GM21381 (cell line): ENCODE measurements at regions not wholly inside any gene's neighbourhood (a gene's known extent, or its start where the extent isn't known, plus 50 kb on each side); places are given as distances from the start of the nearest gene placed in this dataset.

Experiments
- ATAC-seq: cut with Tn5 transposase; IDR thresholded peaks from one replicate; pipeline ENCODE4 v1.9.1; 2021; ENCODE audit warnings: mild to moderate bottlenecking, moderate library complexity; ENCODE audit not compliant: unreplicated experiment

GRCh38 chr10:128820663-128821062 lies 646.4 kb upstream of the MGMT start:
- no peak for ATAC-seq

DNA sequence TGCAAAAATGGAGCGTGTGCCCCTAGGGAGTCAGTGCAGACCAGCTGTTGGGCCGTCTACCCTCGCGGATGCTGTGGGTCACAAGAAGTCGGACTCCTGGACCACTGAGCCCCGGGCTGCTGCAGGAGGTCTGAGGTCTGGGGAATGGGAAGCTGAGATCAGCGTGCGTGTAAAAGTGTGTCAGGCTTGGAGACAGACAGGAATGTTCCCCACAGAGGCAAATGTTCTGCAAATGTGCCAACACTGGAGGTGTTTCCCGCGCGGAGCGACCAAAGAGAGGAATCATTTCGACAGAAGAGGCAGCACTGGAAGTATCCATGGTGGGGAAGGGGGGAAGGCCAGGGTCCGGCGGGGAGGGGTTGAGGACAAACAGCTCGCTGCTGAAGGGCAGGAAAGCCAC lies 643.8 kb upstream of the MGMT start:
- ATAC-seq = no peak

GRCh38 chr10:128825626-128826025 lies 641.4 kb upstream of the MGMT start:
- ATAC-seq = no peak

DNA sequence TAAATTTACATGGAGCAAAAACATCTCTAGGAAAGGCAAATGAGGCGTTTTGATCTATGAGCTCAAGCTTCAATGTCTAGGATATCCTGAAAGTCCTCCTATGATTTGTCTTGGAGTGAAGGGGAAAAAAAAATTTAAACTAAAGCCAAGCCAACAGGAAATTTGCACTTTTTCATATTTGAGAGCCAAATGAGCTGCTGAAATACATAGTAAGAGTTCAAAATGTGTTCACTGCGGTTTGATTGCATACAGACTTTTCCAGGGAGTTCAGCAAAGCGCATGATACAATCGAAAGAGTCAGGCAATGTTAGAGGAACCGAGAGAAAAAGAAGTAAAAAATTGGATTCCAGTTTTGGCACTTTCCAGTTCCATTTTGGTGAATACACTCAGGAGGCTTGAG lies 633.4 kb upstream of the MGMT start:
- no peak for ATAC-seq

DNA sequence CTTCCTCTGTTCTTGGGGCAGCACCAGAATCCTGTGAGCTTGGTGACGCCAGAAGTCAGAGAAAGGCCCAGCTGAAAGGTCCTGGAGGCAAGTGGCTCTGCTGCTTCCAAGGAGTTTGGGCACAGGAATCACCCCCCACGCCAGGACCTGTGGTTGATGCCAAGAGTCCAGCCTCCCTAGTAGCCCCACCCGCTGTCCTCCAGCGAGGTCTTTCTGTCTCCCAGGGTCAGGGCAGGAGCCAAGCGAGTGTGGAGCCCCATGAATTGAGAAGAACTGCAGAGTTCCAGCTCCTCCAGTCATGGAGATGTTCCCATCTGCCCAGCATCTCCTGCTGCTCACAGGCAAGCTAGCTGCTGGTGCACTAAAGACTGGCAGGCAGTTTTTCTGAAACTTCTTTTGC lies 631.7 kb upstream of the MGMT start:
- no peak for ATAC-seq

DNA sequence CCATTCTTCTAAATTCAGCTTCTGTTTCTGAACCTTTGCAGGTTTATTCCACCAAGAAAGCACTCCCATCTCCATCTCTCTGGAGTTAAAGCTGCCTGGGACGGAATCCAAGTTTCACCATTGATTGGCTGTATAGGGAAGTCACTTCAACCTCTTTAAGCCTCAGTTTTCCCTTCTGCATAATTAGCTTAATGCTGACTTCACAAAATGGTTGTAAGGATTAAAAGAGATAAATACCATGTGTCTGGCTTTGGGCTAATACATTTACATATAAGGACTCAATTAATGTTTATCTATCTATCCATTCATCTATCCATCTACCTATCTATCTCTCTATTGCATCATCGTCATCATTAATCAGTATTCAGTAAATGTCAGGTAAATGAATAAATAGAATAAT lies 629.6 kb upstream of the MGMT start:
- no peak for ATAC-seq

- ATAC-seq = no peak
Observed at GRCh38 chr10:128839134-128839533, 627.9 kb upstream of the MGMT start.

DNA sequence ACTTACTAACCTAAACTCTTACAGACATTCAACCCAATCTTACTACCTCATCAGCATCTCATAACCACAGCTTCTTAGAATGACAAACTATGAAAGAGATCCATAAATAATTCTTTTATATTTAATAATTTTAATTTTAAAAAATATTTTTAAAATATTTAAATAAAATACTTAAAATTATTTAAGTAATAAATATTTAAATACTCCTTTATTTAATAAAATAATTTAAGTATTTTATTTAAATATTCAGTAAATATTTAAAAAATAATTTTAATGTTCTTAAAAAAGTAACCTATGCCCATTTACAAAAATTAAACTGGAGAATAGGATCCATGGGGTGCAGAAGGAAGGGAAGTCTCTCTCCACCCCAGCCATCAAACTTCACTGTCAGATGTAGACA lies 627.3 kb upstream of the MGMT start:
- ATAC-seq = no peak

DNA sequence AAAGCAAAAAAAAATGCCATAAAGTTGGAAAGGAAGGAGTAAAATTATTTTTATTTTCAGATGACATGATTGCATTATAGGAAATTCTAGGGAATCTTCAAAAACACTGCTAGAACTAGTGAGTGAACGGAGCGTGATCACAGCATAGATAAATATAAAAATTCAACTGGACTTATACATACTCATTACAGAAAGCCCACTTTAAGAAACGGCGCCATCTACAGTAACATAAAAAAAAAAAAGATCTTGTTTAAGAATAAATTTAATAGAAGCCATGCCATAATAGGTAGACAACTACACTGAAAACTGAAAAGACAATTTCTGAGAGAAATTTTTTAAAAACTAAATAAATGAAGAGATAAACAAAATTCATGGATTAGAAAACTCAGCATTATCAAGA lies 623.1 kb upstream of the MGMT start:
- ATAC-seq = no peak

DNA sequence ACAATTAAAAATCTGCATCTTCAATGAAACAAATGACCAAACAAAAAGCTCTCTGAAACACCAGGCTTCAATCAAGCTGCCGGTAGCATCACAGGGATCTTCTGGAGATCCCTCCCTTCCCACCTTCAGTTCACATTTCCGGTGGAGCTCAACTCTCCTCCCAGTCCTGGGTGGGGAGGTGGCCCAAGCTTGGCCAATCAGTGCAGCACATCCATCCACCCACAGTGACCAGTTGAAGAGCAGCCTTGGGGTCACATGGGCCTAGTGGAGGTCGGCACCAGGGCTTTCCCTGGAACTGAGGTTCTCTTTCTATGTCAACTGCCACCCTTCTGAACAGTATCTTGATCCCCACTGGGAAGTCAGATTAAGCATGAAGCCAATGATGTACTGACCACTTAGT lies 620.1 kb upstream of the MGMT start:
- no peak for ATAC-seq

DNA sequence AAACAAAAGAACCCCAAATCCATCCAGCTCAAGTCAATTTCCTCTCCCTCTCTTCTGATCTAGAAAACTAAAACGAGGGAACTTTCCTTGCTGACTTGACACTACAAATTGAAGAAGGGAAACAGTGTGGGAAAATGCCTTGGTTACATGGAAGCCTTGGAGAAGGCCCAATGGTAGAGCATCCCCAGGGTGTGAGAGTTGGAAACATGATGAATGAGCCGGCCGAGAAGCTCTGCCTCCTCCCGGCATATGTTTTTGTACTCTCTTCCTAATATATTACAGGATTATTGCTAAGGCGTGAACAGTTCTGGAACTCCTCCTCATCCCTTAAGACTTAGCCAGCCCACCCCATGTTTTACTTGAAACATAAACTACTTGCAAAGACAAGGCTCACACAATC lies 618.2 kb upstream of the MGMT start:
- no peak for ATAC-seq

DNA sequence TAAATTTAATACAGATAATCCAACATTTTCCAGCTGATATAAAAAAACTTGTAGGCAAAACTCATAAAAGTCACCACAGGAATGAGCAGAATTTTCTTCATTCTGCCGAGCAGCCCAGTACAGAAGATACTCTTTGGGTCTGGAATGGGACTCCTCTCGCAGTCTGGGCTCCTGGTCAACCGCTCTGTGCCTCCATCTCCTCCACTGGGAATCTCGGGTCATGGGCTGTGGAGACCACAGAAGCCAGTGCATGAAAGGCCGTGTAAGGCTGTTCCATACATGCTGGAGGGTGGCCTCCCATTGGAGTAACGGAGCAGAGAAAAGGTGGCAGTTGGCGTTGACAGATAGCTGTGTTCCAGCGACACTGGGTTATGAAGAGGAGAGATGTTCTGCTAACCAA lies 616.4 kb upstream of the MGMT start:
- no peak for ATAC-seq

DNA sequence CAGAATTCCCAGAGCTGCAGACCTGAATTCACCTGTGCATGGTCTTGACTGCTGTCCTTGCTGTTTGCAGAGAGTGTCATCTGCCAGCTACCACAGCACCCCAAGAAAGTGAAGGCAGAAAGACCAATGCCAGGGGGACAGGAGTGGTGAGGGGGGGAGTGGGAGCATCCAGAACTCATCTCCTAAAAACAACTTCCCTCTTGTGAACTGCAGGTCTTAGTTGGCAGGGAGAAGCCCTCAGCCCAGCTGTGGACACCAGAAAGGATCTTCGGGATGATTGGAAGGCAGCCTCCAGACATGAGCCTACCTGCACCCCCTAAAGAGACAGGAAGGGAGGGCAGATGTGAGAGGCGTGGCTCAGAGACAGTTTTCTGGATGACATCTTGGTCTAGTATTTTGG lies 615.8 kb upstream of the MGMT start:
- ATAC-seq = no peak

- no peak for ATAC-seq
Observed at GRCh38 chr10:128851726-128852125, 615.3 kb upstream of the MGMT start.

DNA sequence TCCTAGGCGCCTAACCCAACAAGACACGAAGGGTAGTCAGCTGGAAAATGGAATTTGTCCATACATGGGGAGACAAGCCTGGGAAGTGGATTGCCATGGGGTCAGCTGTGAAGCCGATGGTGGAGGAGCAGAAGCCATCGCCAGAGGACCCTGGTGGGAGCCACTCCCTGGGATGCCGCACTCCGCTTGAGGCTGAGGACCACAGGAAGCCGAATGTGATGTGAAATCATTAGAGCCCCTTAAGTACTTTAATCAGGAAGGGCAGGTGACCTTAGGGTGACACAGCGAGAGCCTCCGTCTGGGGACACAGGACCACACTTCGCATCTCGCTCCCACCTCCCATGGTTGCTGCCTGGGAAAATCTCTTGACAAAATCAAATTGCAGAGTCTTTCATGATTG lies 614.6 kb upstream of the MGMT start:
- ATAC-seq = no peak

DNA sequence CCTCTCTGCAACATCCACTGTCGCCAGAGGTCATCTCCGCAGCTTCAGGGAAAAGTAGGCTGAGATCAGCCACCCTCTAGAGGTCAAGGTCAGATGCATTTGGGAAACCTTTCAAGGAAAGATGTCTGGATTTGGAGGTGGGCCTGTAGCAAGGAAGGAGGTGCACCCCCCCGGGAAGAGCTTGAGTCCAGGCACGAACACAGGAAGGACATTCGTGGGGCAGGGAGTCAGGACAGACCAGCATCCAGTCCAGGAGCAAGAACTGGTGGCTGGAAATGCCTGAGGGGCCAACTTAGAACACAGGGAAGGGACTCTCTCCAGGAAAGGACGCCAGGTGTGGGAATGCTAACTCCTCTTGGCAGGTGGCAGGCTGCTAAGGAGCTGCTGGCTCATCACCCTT lies 614.1 kb upstream of the MGMT start:
- ATAC-seq = no peak

GRCh38 chr10:128853537-128853936 lies 613.5 kb upstream of the MGMT start:
- no peak for ATAC-seq

GRCh38 chr10:128854204-128854603 lies 612.8 kb upstream of the MGMT start:
- no peak for ATAC-seq

DNA sequence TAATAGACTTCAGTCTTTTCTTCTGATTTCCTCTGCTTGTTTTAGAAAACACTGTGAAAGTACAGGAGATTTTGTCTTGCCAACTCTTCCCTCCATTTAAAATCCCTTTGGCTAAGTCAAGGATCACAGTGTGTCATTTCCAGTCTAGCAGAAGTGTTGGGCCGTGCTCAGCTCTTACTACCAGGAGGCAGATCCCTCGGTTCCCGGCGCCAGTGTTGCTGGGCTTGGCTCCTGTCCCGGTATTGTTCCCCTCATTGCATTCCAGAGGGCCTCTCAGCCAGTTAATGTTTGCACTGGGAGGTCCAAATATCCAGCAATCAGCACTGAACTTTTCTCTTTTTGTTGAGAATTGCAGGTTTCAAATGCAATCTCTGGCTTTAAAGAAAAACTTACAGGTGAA lies 612.1 kb upstream of the MGMT start:
- no peak for ATAC-seq

DNA sequence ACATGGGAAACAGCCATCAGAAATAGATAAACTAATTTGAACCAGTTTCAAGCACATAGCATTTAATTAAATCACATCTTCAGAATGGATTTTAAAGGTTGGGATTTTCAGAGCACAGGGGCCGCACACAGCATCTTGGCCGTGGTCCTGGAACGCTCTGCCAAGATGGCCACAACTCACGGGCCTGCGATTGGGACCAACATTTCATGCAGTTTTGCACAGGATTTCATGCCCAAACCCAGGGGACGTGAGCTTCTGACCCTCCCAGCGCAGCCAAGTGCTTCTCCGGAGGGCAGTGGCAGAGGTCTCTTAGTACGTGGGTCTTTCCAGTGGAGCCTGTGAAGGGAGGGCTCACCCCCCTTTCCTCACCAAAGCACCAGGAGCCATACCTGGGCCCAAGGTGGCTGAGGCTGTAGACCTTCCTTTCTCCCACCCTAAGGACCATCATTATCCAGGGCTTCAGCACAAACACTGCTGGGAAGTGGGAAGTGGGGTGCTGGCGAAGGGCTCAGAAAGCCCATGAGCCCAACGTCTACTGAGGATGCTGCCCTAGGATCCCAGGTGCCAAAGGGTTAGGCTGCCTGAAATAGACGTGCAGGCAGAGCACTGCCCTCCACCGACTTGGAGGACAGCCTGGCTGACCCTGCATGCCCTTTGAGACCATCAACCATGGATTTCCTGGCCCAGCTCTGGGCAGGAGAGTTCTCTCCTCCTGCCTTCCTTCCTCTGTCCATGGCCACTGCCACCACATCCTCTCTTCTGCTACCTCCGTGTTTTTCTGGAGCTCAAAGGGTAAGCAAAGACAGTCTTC lies 611.2 kb upstream of the MGMT start:
- ATAC-seq = no peak

- ATAC-seq = no peak
Observed at GRCh38 chr10:128859738-128860386, 607.2 kb upstream of the MGMT start.

- ATAC-seq = no peak
Observed at GRCh38 chr10:128860574-128860973, 606.5 kb upstream of the MGMT start.
